Spleen (tissue), 11 donors: ENCODE measurements at regions not wholly inside any gene's neighbourhood (a gene's known extent, or its start where the extent isn't known, plus 50 kb on each side); places are given as distances from the start of the nearest gene placed in this dataset.
A peak's percentile ranks its signal among the peaks of the same experiment; 100 is the strongest.

ENCODE experiments used
- DNase-seq: peaks from one replicate; pipeline ENCODE4 v3.0.0-alpha.2; 2020
- H3K27ac ChIP-seq, 8 donors: fragments of 200-600 bp; sonication (generic) in 7 of 8; 1 replicate in 4 of 8; 2 replicates in 4 of 8; pipeline versions ENCODE4 v1.5.0 to v1.8.0; 2016 to 2021; ENCODE audit warnings: inconsistent platforms in 4 of 8, mild to moderate bottlenecking in 4 of 8, moderate library complexity in 1 of 8
- H3K27me3 ChIP-seq, 7 donors: fragments of 200-600 bp; sonication (generic) in 6 of 7; replicated peaks in 1 of 7; 1 replicate in 4 of 7; 2 replicates in 3 of 7; pipeline versions ENCODE4 v1.5.0 to v1.8.0; 2016 to 2021; ENCODE audit warnings: inconsistent platforms in 3 of 7, mild to moderate bottlenecking in 1 of 7
- H3K36me3 ChIP-seq, 6 donors: fragments of 200-600 bp; sonication (generic) in 5 of 6; 1 replicate in 4 of 6; 2 replicates in 2 of 6; pipeline versions ENCODE4 v1.5.0 to v1.8.0; 2016 to 2021; ENCODE audit warnings: inconsistent platforms in 2 of 6
- H3K4me1 ChIP-seq, 6 donors: fragments of 200-600 bp; sonication (generic) in 5 of 6; 1 replicate in 3 of 6; 2 replicates in 3 of 6; pipeline versions ENCODE4 v1.5.0 to v1.8.0; 2016 to 2021; ENCODE audit warnings: inconsistent platforms in 3 of 6
- H3K4me3 ChIP-seq, 8 donors: fragments of 200-600 bp; sonication (generic) in 7 of 8; 1 replicate in 4 of 8; 2 replicates in 4 of 8; pipeline versions ENCODE4 v1.5.0 to v1.8.0; 2016 to 2021; ENCODE audit warnings: inconsistent platforms in 4 of 8, mild to moderate bottlenecking in 4 of 8, moderate library complexity in 2 of 8
- H3K9me3 ChIP-seq, 8 donors: fragments of 200-600 bp; sonication (generic) in 7 of 8; 1 replicate in 4 of 8; 2 replicates in 4 of 8; pipeline versions ENCODE4 v1.5.0 to v1.8.0; 2016 to 2021; ENCODE audit warnings: inconsistent platforms in 4 of 8
- POLR2A ChIP-seq, 3 donors: fragments of 450-650 bp; IDR thresholded peaks; one replicate each; pipeline ENCODE4 v1.5.1; 2017; ENCODE audit warnings: antibody characterized with exemption in 3 of 3, mild to moderate bottlenecking in 1 of 3
- POLR2AphosphoS5 ChIP-seq, 3 donors: sonication (generic); formaldehyde crosslinking; IDR thresholded peaks; one replicate each; pipeline ENCODE4 v1.5.1; 2017; ENCODE audit warnings: antibody characterized with exemption in 3 of 3
- WGBS, 5 donors: extraction: QIAGEN DNeasy Blood & Tissue Kit in 3 of 5; methylation state at CpG; one replicate each; pipeline versions ENCODE4 v1.1.5 to v1.1.7; 2013 to 2018; 5-methylcytosine and 5-hydroxymethylcytosine counted together
- intact Hi-C: fragments of 100-400 bp; cut with DNase I; formaldehyde crosslinking; loops from one replicate; pipeline ENCODE4 v1.15.0; 2023; ENCODE audit warnings: low total_unique reads
- TF ChIP-seq, protein P1 (sequence below), 11 experiments: fragments of 200-600 bp in 7 of 11; fragments of 450-650 bp in 4 of 11; sonication (generic) in 4 of 11; IDR thresholded peaks in 8 of 11; conservative IDR thresholded peaks in 3 of 11; 1 replicate in 7 of 11; 2 replicates in 4 of 11; pipeline versions ENCODE4 v1.4.0 to v1.8.0; 2016 to 2021; ENCODE audit warnings: antibody characterized with exemption in 11 of 11, inconsistent platforms in 4 of 11, mild to moderate bottlenecking in 1 of 11
- donor health status: healthy with polysubstance abuse.
- donor health status: DM: no; HTN: no; CAD: no; lungs with moderate emphysema.
- donor health status: DM: no; HTN: no; CAD: no.
- donor health status: Bipolar disorder and iron deficiency.
- donor health status: healthy.
- donor health status: DM: no; HTN: no; CAD: no.
- donor health status: DM: yes; HTN: yes; CAD: no.

DNA sequence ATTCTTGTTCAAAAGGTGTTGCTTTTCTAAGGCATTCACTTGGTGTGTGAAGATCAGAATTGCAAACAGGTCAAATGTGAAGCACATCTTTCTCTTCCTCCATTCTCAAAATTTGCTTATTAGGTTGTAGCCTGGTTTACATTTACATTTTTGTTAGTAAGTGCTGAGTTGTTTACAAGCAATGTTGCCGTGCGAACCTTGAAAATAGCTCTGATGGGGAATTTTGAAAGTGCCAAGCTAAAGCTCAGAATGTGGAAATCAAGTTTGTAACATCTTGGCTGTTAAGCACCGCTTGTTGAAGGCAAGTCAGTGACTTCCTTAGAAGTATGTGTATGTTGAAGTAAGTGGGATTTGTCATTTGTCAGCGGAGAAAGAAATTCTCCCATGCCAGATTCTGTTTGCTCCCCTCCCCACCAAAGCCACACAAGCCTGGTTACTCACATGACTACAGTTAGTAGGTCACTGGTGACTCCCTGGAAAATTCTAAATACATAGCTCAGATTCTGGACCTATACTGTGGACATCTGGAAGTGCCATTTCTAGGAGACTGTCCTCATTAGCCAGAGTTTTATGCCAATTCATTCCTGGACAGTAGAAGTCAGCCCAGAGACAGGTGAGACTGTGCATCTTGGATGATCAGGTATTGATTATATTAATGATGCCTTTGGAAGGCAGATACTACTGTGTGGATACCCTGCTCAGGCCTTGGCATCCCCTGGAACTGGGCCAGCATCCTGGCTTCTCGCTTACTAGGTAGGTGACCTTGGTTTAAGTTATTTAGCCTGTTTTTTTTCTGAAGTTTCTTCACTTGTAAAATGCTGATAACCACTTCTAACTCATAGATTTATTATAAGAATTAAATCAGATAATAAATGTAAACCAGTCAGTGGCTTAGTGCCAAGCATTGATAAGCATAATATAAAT is 390.6 kb upstream of the SEMA6D start:
- TF ChIP-seq POLR2AphosphoS5 (IDR thresholded peaks at IDR 0.05): no peak
- TF ChIP-seq, protein P1, sequence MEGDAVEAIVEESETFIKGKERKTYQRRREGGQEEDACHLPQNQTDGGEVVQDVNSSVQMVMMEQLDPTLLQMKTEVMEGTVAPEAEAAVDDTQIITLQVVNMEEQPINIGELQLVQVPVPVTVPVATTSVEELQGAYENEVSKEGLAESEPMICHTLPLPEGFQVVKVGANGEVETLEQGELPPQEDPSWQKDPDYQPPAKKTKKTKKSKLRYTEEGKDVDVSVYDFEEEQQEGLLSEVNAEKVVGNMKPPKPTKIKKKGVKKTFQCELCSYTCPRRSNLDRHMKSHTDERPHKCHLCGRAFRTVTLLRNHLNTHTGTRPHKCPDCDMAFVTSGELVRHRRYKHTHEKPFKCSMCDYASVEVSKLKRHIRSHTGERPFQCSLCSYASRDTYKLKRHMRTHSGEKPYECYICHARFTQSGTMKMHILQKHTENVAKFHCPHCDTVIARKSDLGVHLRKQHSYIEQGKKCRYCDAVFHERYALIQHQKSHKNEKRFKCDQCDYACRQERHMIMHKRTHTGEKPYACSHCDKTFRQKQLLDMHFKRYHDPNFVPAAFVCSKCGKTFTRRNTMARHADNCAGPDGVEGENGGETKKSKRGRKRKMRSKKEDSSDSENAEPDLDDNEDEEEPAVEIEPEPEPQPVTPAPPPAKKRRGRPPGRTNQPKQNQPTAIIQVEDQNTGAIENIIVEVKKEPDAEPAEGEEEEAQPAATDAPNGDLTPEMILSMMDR (IDR thresholded peaks at IDR 0.05 in 8 of 11, conservative IDR thresholded peaks at IDR 0.05 in 3 of 11): no peak
- TF ChIP-seq POLR2A (IDR thresholded peaks at IDR 0.05): no peak
- no peak overlapping the region for H3K27ac ChIP-seq
- no peak overlapping the region for H3K4me3 ChIP-seq
- no peaks in the 10 kb centered on the region for H3K9me3 ChIP-seq
- intact Hi-C loops: no loop called here
- DNase-seq: no peak
- no peaks in the 10 kb centered on the region for H3K36me3 ChIP-seq
- H3K27me3 ChIP-seq: no peaks in the 10 kb centered on the region
- 71 to 91% (median 82%) methylated on average over 5 of the region's 5 CpGs for WGBS, 5 donors
- no peaks in the 10 kb centered on the region for H3K4me1 ChIP-seq

DNA sequence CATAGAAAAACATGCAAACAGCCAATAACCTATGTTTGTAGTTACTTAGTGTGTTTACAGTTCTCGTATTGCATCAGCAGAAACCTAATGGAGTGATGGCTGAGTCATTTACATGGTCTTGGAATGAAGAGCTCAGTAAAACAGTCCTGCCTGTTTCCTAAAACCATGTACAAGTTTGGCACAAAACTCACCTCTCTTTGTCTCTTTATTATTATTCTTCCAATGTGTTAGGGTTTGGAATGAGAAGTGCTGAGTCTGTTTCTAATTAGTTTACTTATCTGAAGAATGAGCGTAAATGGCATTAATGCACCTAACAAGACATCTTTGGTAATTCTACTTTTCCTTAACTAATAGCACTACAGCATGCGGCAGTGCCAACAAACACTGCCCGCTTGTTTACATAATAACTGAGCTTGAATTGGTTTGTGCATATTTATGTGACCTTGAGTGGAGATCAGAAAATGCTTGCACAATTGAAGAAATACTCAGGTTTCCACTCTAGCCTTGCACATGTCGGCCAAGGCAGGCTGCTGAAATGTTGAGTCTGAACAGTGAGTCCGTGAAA is 385.4 kb upstream of the SEMA6D start:
- H3K4me3 ChIP-seq: no peak overlapping the region
- TF ChIP-seq, protein P1 (IDR thresholded peaks at IDR 0.05 in 8 of 11, conservative IDR thresholded peaks at IDR 0.05 in 3 of 11): no peak
- TF ChIP-seq POLR2A (IDR thresholded peaks at IDR 0.05) (no peak), POLR2AphosphoS5 (IDR thresholded peaks at IDR 0.05) (no peak)
- H3K9me3 ChIP-seq: peaks cover 0 to 11% (median 4%) of the 10 kb centered on the region in 8 donors
- H3K27ac ChIP-seq: peak overlapping the region in 1 of 8 donors; percentile 10
- intact Hi-C loops: no loop called here
- DNase-seq: no peak
- no peaks in the 10 kb centered on the region for H3K27me3 ChIP-seq
- no peaks in the 10 kb centered on the region for H3K36me3 ChIP-seq
- WGBS, 5 donors: 68 to 81% (median 73%) methylated on average over 6 of the region's 6 CpGs
- no peaks in the 10 kb centered on the region for H3K4me1 ChIP-seq

DNA sequence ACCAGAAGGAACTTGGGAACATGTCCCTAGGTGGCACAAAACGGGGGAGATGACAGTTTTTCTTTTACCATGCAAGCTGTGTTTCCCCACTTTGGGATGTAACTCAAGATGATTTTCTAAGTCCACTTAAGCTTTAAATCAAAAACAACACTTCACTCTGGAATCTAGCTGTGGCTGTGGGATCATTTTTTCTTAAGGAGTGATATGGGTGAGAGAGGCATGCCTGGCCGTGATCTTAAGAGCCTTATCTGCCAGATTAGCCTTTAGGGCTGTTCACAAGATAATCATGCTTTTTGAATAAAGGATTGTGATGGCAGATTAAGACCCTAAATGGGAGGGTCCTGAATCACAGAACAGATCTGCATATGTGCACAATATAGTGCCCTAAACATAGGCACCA is 384.8 kb upstream of the SEMA6D start:
- TF ChIP-seq, protein P1 (IDR thresholded peaks at IDR 0.05 in 8 of 11, conservative IDR thresholded peaks at IDR 0.05 in 3 of 11): no peak
- TF ChIP-seq POLR2AphosphoS5 (IDR thresholded peaks at IDR 0.05): no peak
- no peak for TF ChIP-seq POLR2A (IDR thresholded peaks at IDR 0.05)

DNA sequence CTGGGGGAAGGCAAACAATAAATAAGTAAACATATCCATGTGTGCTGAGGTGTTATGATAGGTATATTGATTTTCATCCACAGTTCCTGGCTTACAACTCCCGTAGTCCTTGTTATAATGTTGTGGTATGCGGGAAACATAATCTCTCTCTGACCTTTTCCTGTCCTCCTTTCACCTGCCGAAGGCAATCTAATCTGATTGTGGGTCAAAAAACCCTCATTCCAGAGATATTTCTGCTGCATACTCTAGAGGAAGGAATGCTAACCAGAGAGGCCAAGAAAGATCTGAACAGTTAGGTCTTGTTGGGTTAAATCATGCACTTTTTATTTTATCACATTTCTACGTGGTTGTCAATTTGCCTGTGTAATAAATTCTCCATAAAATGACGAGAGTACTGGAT is 383.6 kb upstream of the SEMA6D start:
- Histone ChIP-seq H3K27ac (no peak overlapping the region), H3K36me3 (no peaks in the 10 kb centered on the region), H3K27me3 (no peaks in the 10 kb centered on the region), H3K9me3 (peaks cover 0 to 11% (median 4%) of the 10 kb centered on the region in 8 donors), H3K4me1 (no peaks in the 10 kb centered on the region), H3K4me3 (no peak overlapping the region)
- intact Hi-C loops: no loop called here
- TF ChIP-seq POLR2A (IDR thresholded peaks at IDR 0.05) (no peak), POLR2AphosphoS5 (IDR thresholded peaks at IDR 0.05) (no peak)
- TF ChIP-seq, protein P1 (IDR thresholded peaks at IDR 0.05 in 8 of 11, conservative IDR thresholded peaks at IDR 0.05 in 3 of 11): no peak
- 82 to 87% (median 85%) methylated on average over 5 of the region's 5 CpGs for WGBS, 5 donors
- no peak for DNase-seq

More for the DNA sequence above, 384.8 kb upstream of the SEMA6D start:
- WGBS, 5 donors: 50 to 82% (median 64%) methylated on average over 2 of the region's 2 CpGs
- Histone ChIP-seq H3K27ac (peak overlapping the region in 1 of 8 donors; percentile 10), H3K9me3 (peaks cover 0 to 11% (median 4%) of the 10 kb centered on the region in 8 donors), H3K27me3 (no peaks in the 10 kb centered on the region), H3K36me3 (no peaks in the 10 kb centered on the region), H3K4me3 (no peak overlapping the region), H3K4me1 (no peaks in the 10 kb centered on the region)
- no peak for DNase-seq
- intact Hi-C loops: no loop called here
